ENCODE measurements at regions not wholly inside any gene's neighbourhood (a gene's known extent, or its start where the extent isn't known, plus 50 kb on each side); places are given as distances from the start of the nearest gene placed in this dataset.

DNA sequence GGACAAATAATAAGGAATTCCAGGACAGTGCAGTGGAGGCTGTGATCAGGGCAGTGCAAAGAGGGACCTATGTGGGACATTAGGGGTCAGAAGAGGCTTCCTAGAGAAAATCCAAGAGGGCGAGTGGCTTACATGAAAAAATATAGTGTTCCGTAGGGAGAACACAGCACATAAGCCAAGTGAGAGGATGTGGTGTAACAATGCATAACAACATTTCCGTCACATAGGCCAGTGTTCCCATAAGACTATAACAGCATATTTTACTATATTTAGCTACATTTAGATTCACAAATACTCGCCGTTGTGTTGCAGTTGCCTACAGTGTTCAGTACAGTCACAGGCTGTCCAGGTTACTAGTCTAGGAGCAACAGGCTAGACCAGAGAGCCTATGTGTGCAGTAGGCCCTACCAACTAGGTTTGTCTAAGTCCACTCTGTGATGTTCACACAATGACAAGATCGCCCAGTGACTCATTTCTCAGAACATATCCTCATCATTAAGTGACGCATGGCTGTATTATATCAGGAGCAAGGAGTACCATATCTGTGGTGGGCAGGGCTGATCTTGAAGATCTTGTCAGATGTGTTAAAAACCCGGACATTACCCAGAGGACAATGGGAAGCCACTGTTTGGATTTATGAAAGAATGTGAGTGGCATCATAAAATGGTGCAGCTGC, 74.0 kb upstream of the TBL1X start:
- H3K4me3 ChIP-seq (ENCODE audit: low read depth, low read length): no peak overlapping the region
- TF ChIP-seq, protein P1, sequence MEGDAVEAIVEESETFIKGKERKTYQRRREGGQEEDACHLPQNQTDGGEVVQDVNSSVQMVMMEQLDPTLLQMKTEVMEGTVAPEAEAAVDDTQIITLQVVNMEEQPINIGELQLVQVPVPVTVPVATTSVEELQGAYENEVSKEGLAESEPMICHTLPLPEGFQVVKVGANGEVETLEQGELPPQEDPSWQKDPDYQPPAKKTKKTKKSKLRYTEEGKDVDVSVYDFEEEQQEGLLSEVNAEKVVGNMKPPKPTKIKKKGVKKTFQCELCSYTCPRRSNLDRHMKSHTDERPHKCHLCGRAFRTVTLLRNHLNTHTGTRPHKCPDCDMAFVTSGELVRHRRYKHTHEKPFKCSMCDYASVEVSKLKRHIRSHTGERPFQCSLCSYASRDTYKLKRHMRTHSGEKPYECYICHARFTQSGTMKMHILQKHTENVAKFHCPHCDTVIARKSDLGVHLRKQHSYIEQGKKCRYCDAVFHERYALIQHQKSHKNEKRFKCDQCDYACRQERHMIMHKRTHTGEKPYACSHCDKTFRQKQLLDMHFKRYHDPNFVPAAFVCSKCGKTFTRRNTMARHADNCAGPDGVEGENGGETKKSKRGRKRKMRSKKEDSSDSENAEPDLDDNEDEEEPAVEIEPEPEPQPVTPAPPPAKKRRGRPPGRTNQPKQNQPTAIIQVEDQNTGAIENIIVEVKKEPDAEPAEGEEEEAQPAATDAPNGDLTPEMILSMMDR (IDR thresholded peaks at IDR 0.05; ENCODE audit: low read depth, low read length): no peak
- in situ Hi-C loops (cut with HindIII; ENCODE audit: low sequenced_read_pairs): no loop called here
- no peak for DNase-seq (ENCODE audit: low read depth, low spot score)

DNA sequence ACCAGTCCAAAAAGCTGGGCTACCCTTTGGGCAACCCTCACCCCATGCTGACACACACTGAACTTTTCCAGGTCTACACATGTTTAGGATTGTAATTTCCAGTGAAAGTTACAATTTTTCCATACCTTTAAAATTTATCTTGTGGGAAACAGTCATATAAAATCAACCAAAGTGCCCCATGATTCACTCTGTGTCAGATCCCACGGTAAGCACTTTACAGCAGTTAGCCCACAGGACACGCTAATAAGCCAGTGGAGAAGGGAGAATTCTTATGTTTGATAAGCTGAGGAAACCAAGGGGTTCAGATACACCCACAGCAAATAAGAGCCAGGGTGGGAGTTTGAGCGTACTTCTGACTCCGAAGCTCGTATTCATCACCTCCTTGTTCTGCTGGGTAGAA, 72.4 kb upstream of the TBL1X start:
- no peak overlapping the region for H3K4me3 ChIP-seq (ENCODE audit: low read depth, low read length)
- DNase-seq (ENCODE audit: low read depth, low spot score): no peak
- in situ Hi-C loops (cut with HindIII; ENCODE audit: low sequenced_read_pairs): no loop called here
- TF ChIP-seq, protein P1 (IDR thresholded peaks at IDR 0.05; ENCODE audit: low read depth, low read length): no peak

DNA sequence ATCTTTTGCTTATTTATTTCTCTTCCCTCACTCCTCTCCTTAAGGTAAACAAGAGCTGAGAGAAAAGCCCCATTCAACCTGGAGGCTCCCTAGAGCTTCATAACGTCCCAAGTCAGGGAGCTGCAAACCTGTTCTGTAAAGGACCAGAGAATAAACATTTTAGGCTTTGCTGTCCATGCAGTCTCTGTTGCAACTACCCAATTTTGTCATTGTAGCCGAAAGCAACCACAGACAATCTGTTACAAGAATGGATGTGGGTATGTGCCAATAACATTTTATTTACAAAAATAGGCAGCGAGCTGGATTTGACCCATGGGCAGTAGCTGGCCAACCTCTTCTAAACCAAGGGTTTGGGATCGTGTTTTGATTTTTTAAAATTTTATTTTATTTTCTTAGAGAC, 71.3 kb upstream of the TBL1X start:
- no peak for DNase-seq (ENCODE audit: low read depth, low spot score)
- TF ChIP-seq, protein P1 (IDR thresholded peaks at IDR 0.05; ENCODE audit: low read depth, low read length): no peak
- H3K4me3 ChIP-seq (ENCODE audit: low read depth, low read length): no peak overlapping the region
- in situ Hi-C loops (cut with HindIII; ENCODE audit: low sequenced_read_pairs): no loop called here

DNA sequence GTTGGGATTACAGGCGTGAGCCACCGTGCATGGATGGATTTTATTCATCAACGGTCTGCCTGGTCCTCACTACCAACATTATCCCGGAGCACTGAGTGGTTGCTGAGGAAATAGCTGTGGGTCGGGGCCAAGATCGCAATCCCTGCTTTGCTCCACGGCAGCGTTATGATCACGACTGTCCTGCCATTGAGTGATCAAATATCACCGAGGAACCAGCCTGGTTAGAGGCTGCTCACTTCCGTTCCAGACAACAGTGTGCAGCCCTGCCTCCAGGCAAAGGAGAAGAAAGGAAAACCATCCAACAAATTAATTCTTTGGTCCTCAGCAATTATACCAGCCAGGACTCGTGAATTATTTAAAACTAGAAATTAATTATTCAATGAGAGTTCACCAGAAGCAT, 70.6 kb upstream of the TBL1X start:
- in situ Hi-C loops (cut with HindIII; ENCODE audit: low sequenced_read_pairs): no loop called here
- DNase-seq (ENCODE audit: low read depth, low spot score): no peak
- TF ChIP-seq, protein P1 (IDR thresholded peaks at IDR 0.05; ENCODE audit: low read depth, low read length): no peak
- no peak overlapping the region for H3K4me3 ChIP-seq (ENCODE audit: low read depth, low read length)

DNA sequence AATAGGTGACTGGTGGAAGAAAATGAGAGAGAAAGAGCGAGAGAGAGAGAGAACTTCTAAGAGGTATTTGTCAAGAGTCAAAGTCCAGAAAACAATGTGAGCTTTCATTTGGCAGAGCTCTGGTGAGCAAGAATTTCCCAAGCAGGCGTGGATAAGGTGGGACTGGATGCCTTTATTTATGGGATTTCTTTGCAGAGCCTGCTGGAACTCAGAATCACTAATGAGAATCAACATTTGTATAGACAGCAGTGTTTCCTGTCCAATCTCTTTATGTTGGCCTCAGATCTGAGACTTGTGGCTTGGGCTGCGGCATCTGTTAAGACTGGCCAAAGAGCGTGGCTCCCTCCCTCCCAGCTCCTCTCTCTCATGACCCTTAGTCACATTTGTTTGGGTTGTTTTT, 67.9 kb upstream of the TBL1X start:
- TF ChIP-seq, protein P1 (IDR thresholded peaks at IDR 0.05; ENCODE audit: low read depth, low read length): no peak
- in situ Hi-C loops (cut with HindIII; ENCODE audit: low sequenced_read_pairs): no loop called here
- peak; percentile 74 for DNase-seq (ENCODE audit: low read depth, low spot score)
- no peak overlapping the region for H3K4me3 ChIP-seq (ENCODE audit: low read depth, low read length)

DNA sequence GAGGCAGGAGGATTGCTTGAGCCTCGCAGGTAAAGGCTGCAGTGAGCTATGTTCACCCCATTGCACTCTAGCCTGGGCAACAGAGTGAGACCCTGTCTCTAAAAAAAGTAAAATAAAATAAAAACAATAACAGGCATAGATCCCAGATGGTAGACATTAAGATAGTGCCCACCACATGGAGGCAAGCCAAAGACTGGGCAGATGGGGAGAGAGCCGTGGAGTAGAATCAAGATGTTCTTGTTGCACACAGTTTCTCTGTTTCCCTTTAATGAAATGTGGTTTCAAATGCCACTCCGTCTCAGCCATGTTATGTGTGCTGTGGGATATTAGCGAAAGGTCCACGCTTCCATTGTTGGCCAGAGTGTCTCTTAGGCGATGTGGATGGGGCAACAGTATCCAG, 63.8 kb upstream of the TBL1X start:
- in situ Hi-C loops (cut with HindIII; ENCODE audit: low sequenced_read_pairs): no loop called here
- TF ChIP-seq, protein P1 (IDR thresholded peaks at IDR 0.05; ENCODE audit: low read depth, low read length): no peak
- H3K4me3 ChIP-seq (ENCODE audit: low read depth, low read length): no peak overlapping the region
- no peak for DNase-seq (ENCODE audit: low read depth, low spot score)

All from astrocyte of the spinal cord (primary cell).